ENCODE measurements at regions not wholly inside any gene's neighbourhood (a gene's known extent, or its start where the extent isn't known, plus 50 kb on each side); places are given as distances from the start of the nearest gene placed in this dataset.

GRCh38 chr1:218643926-218644325, 298.8 kb downstream of the TGFB2 start:
- H3K9ac ChIP-seq (ENCODE audit: insufficient read length): no peak overlapping the region
- no peak for DNase-seq (ENCODE audit: low read depth, low spot score)
- no peaks in the 10 kb centered on the region for H3K36me3 ChIP-seq (ENCODE audit: insufficient read depth, low read length)
- H3K4me3 ChIP-seq: no peak overlapping the region
- H3K27ac ChIP-seq: no peak overlapping the region
- TF ChIP-seq EZH2 (IDR thresholded peaks at IDR 0.05) (no peak), POLR2AphosphoS5 (IDR thresholded peaks at IDR 0.05; ENCODE audit: borderline replicate concordance, low read depth, low read length) (no peak), FOXP2 (optimal IDR thresholded peaks at IDR 0.05; ENCODE audit: control extremely low read depth, extremely low read length, insufficient read depth) (no peak)
- no peaks in the 10 kb centered on the region for H3K9me3 ChIP-seq (ENCODE audit: low read depth, low read length)

- H3K9me3 ChIP-seq (ENCODE audit: low read depth, low read length): no peaks in the 10 kb centered on the region
- no peak for DNase-seq (ENCODE audit: low read depth, low spot score)
- no peak overlapping the region for H3K4me3 ChIP-seq
- TF ChIP-seq POLR2AphosphoS5 (IDR thresholded peaks at IDR 0.05; ENCODE audit: borderline replicate concordance, low read depth, low read length) (no peak), EZH2 (IDR thresholded peaks at IDR 0.05) (no peak), FOXP2 (optimal IDR thresholded peaks at IDR 0.05; ENCODE audit: control extremely low read depth, extremely low read length, insufficient read depth) (no peak)
- no peak overlapping the region for H3K27ac ChIP-seq
- H3K36me3 ChIP-seq (ENCODE audit: insufficient read depth, low read length): no peaks in the 10 kb centered on the region
- no peak overlapping the region for H3K9ac ChIP-seq (ENCODE audit: insufficient read length)
Observed at GRCh38 chr1:218646288-218646687, 301.2 kb downstream of the TGFB2 start.

GRCh38 chr1:218656301-218657037, 311.3 kb downstream of the TGFB2 start:
- Histone ChIP-seq H3K27ac (no peak overlapping the region), H3K9me3 (ENCODE audit: low read depth, low read length) (no peaks in the 10 kb centered on the region), H3K36me3 (ENCODE audit: insufficient read depth, low read length) (no peaks in the 10 kb centered on the region), H3K4me3 (no peak overlapping the region), H3K9ac (ENCODE audit: insufficient read length) (no peak overlapping the region)
- TF ChIP-seq EZH2 (IDR thresholded peaks at IDR 0.05) (no peak), POLR2AphosphoS5 (IDR thresholded peaks at IDR 0.05; ENCODE audit: borderline replicate concordance, low read depth, low read length) (no peak), FOXP2 (optimal IDR thresholded peaks at IDR 0.05; ENCODE audit: control extremely low read depth, extremely low read length, insufficient read depth) (no peak)
- no peak for DNase-seq (ENCODE audit: low read depth, low spot score)

GRCh38 chr1:218658269-218658668, 313.1 kb downstream of the TGFB2 start:
- no peak for DNase-seq (ENCODE audit: low read depth, low spot score)
- Histone ChIP-seq H3K4me3 (no peak overlapping the region), H3K9me3 (ENCODE audit: low read depth, low read length) (no peaks in the 10 kb centered on the region), H3K27ac (no peak overlapping the region), H3K9ac (ENCODE audit: insufficient read length) (no peak overlapping the region), H3K36me3 (ENCODE audit: insufficient read depth, low read length) (no peaks in the 10 kb centered on the region)
- TF ChIP-seq EZH2 (IDR thresholded peaks at IDR 0.05) (no peak), FOXP2 (optimal IDR thresholded peaks at IDR 0.05; ENCODE audit: control extremely low read depth, extremely low read length, insufficient read depth) (no peak), POLR2AphosphoS5 (IDR thresholded peaks at IDR 0.05; ENCODE audit: borderline replicate concordance, low read depth, low read length) (no peak)

GRCh38 chr1:218658899-218659298, 313.8 kb downstream of the TGFB2 start:
- H3K4me3 ChIP-seq: no peak overlapping the region

GRCh38 chr1:218659911-218660677, 315.0 kb downstream of the TGFB2 start:
- no peak for DNase-seq (ENCODE audit: low read depth, low spot score)
- Histone ChIP-seq H3K27ac (no peak overlapping the region), H3K9ac (ENCODE audit: insufficient read length) (no peak overlapping the region)

More at GRCh38 chr1:218658899-218659298, 313.8 kb downstream of the TGFB2 start:
- no peaks in the 10 kb centered on the region for H3K36me3 ChIP-seq (ENCODE audit: insufficient read depth, low read length)
- no peak overlapping the region for H3K9ac ChIP-seq (ENCODE audit: insufficient read length)
- no peak for TF ChIP-seq POLR2AphosphoS5 (IDR thresholded peaks at IDR 0.05; ENCODE audit: borderline replicate concordance, low read depth, low read length)
- no peak for TF ChIP-seq EZH2 (IDR thresholded peaks at IDR 0.05)
- no peak for TF ChIP-seq FOXP2 (optimal IDR thresholded peaks at IDR 0.05; ENCODE audit: control extremely low read depth, extremely low read length, insufficient read depth)
- DNase-seq (ENCODE audit: low read depth, low spot score): no peak
- H3K9me3 ChIP-seq (ENCODE audit: low read depth, low read length): no peaks in the 10 kb centered on the region
- no peak overlapping the region for H3K27ac ChIP-seq

GRCh38 chr1:218660678-218661053, 315.5 kb downstream of the TGFB2 start:
- Histone ChIP-seq H3K9ac (ENCODE audit: insufficient read length) (no peak overlapping the region), H3K9me3 (ENCODE audit: low read depth, low read length) (no peaks in the 10 kb centered on the region), H3K27ac (no peak overlapping the region), H3K4me3 (no peak overlapping the region), H3K36me3 (ENCODE audit: insufficient read depth, low read length) (no peaks in the 10 kb centered on the region)
- no peak for DNase-seq (ENCODE audit: low read depth, low spot score)
- TF ChIP-seq EZH2 (IDR thresholded peaks at IDR 0.05) (no peak), FOXP2 (optimal IDR thresholded peaks at IDR 0.05; ENCODE audit: control extremely low read depth, extremely low read length, insufficient read depth) (no peak), POLR2AphosphoS5 (IDR thresholded peaks at IDR 0.05; ENCODE audit: borderline replicate concordance, low read depth, low read length) (no peak)

More at GRCh38 chr1:218659911-218660677, 315.0 kb downstream of the TGFB2 start:
- H3K36me3 ChIP-seq (ENCODE audit: insufficient read depth, low read length): no peaks in the 10 kb centered on the region
- H3K4me3 ChIP-seq: no peak overlapping the region
- no peak for TF ChIP-seq FOXP2 (optimal IDR thresholded peaks at IDR 0.05; ENCODE audit: control extremely low read depth, extremely low read length, insufficient read depth)
- TF ChIP-seq EZH2 (IDR thresholded peaks at IDR 0.05): no peak
- TF ChIP-seq POLR2AphosphoS5 (IDR thresholded peaks at IDR 0.05; ENCODE audit: borderline replicate concordance, low read depth, low read length): no peak
- no peaks in the 10 kb centered on the region for H3K9me3 ChIP-seq (ENCODE audit: low read depth, low read length)

- no peak for TF ChIP-seq FOXP2 (optimal IDR thresholded peaks at IDR 0.05; ENCODE audit: control extremely low read depth, extremely low read length, insufficient read depth)
- no peak for TF ChIP-seq EZH2 (IDR thresholded peaks at IDR 0.05)
- no peak for TF ChIP-seq POLR2AphosphoS5 (IDR thresholded peaks at IDR 0.05; ENCODE audit: borderline replicate concordance, low read depth, low read length)
- Histone ChIP-seq H3K27ac (no peak overlapping the region), H3K36me3 (ENCODE audit: insufficient read depth, low read length) (no peaks in the 10 kb centered on the region), H3K4me3 (no peak overlapping the region), H3K9me3 (ENCODE audit: low read depth, low read length) (no peaks in the 10 kb centered on the region), H3K9ac (ENCODE audit: insufficient read length) (no peak overlapping the region)
- no peak for DNase-seq (ENCODE audit: low read depth, low spot score)
Observed at GRCh38 chr1:218661411-218661810, 316.3 kb downstream of the TGFB2 start.
